HCT116 (cell line): ENCODE measurements at regions not wholly inside any gene's neighbourhood (a gene's known extent, or its start where the extent isn't known, plus 50 kb on each side); places are given as distances from the start of the nearest gene placed in this dataset.

Experiments used
- CEBPB ChIP-seq: IDR thresholded peaks from 2 replicates; pipeline ENCODE4 v1.6.1; 2012; ENCODE audit warnings: low read depth
- EZH2 ChIP-seq: fragments of 200-600 bp; sonication (generic); IDR thresholded peaks from 2 replicates; pipeline ENCODE4 v1.6.1; 2017; ENCODE audit warnings: antibody characterized with exemption, mixed run types
- EZH2phosphoT487 ChIP-seq: fragments of 200-600 bp; IDR thresholded peaks from 2 replicates; pipeline ENCODE4 v1.6.1; 2018; ENCODE audit warnings: antibody characterized with exemption, borderline replicate concordance
- JUND ChIP-seq: IDR thresholded peaks from 2 replicates; pipeline ENCODE4 v1.6.1; 2012
- POLR2A ChIP-seq: IDR thresholded peaks from 2 replicates; pipeline ENCODE4 v1.7.0; 2011; ENCODE audit warnings: borderline replicate concordance; ENCODE audit not compliant: insufficient read depth, insufficient read length; ENCODE audit errors: extremely low read depth
- POLR2AphosphoS5 ChIP-seq: IDR thresholded peaks from 2 replicates; pipeline ENCODE4 v1.6.1; 2011; ENCODE audit warnings: mild to moderate bottlenecking, low read depth, low read length, moderate library complexity
- SRF ChIP-seq: IDR thresholded peaks from 2 replicates; pipeline ENCODE4 v1.6.1; 2012; ENCODE audit warnings: low read depth
- TCF7L2 ChIP-seq: IDR thresholded peaks from 2 replicates; pipeline ENCODE4 v1.7.0; 2011; ENCODE audit warnings: borderline replicate concordance, inconsistent platforms; ENCODE audit not compliant: insufficient read depth, insufficient read length; ENCODE audit errors: extremely low read depth
- YY1 ChIP-seq: IDR thresholded peaks from 2 replicates; pipeline ENCODE4 v1.6.1; 2011; ENCODE audit warnings: low read length, low read depth, moderate library complexity, mild to moderate bottlenecking; ENCODE audit not compliant: insufficient replicate concordance; ENCODE audit errors: extremely low read depth
- ZNF274 ChIP-seq: fragments of 200-500 bp; sonication (Bioruptor generic); IDR thresholded peaks from 2 replicates; pipeline ENCODE4 v1.6.1; 2014; ENCODE audit warnings: mild to moderate bottlenecking, low read depth, low read length, inconsistent platforms
- TF ChIP-seq, protein P1 (sequence below): IDR thresholded peaks from 2 replicates; pipeline ENCODE4 v1.6.1; 2011; ENCODE audit warnings: mild to moderate bottlenecking, low read length, moderate library complexity; ENCODE audit not compliant: insufficient replicate concordance; ENCODE audit errors: extremely low read depth
- TF ChIP-seq, protein P2 (sequence below), 3 experiments: fragments of 200-600 bp in 1 of 3; sonication (generic) in 1 of 3; IDR thresholded peaks in 2 of 3; conservative IDR thresholded peaks in 1 of 3; 2 replicates each; pipeline ENCODE4 v1.5.1; 2012 to 2017; ENCODE audit warnings: low read depth in 2 of 3, low read length in 2 of 3, antibody characterized with exemption in 1 of 3, borderline replicate concordance in 1 of 3, control low read depth in 1 of 3, mild to moderate bottlenecking in 1 of 3, mixed read lengths in 1 of 3, mixed run types in 1 of 3, moderate library complexity in 1 of 3; ENCODE audit not compliant: insufficient read depth in 1 of 3
- TF ChIP-seq, protein P3 (sequence below): IDR thresholded peaks from 2 replicates; pipeline ENCODE4 v1.6.1; 2012; ENCODE audit warnings: low read depth
- TF ChIP-seq, protein P4 (sequence below): IDR thresholded peaks from 2 replicates; pipeline ENCODE4 v1.6.1; 2012

DNA sequence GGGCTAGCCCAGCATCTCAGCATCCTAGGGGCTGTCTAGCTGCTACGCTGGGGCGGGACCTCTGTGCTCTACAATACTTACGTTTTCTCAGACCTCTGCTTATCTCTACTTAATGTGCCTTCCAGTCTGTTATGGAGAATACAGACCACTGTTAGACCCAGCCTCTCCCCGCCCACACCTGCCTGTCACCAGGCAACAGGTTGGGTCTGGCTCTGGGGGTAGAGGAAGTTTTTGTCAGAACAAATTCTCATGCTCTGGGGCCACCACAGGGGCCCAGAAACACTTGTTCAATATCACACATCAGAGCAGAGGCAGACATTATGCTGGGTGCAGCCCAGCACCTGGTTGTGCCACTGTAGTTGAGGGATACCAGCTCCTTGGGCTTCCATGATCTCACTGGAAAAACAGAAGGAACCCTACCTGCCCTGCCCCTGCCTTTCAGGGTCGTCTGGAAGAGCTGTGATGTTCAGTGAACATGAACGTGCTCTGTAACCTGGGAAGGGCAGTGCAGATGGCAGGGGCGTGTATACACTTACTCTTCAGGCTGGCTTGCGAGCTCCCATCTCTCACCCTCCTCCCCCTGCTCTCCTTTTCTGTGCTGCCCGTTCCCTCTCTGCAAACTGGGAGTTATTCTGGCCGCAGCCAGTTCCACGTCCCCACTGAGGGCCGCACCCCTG is 135.2 kb upstream of the PODXL start:
- TF ChIP-seq, protein P1, sequence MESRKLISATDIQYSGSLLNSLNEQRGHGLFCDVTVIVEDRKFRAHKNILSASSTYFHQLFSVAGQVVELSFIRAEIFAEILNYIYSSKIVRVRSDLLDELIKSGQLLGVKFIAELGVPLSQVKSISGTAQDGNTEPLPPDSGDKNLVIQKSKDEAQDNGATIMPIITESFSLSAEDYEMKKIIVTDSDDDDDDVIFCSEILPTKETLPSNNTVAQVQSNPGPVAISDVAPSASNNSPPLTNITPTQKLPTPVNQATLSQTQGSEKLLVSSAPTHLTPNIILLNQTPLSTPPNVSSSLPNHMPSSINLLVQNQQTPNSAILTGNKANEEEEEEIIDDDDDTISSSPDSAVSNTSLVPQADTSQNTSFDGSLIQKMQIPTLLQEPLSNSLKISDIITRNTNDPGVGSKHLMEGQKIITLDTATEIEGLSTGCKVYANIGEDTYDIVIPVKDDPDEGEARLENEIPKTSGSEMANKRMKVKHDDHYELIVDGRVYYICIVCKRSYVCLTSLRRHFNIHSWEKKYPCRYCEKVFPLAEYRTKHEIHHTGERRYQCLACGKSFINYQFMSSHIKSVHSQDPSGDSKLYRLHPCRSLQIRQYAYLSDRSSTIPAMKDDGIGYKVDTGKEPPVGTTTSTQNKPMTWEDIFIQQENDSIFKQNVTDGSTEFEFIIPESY: no peak
- TF ChIP-seq POLR2A (no peak), EZH2 (no peak), TCF7L2 (no peak), POLR2AphosphoS5 (no peak), CEBPB (no peak), EZH2phosphoT487 (no peak), JUND (no peak), ZNF274 (no peak), SRF (no peak), YY1 (no peak)
- TF ChIP-seq, protein P2, sequence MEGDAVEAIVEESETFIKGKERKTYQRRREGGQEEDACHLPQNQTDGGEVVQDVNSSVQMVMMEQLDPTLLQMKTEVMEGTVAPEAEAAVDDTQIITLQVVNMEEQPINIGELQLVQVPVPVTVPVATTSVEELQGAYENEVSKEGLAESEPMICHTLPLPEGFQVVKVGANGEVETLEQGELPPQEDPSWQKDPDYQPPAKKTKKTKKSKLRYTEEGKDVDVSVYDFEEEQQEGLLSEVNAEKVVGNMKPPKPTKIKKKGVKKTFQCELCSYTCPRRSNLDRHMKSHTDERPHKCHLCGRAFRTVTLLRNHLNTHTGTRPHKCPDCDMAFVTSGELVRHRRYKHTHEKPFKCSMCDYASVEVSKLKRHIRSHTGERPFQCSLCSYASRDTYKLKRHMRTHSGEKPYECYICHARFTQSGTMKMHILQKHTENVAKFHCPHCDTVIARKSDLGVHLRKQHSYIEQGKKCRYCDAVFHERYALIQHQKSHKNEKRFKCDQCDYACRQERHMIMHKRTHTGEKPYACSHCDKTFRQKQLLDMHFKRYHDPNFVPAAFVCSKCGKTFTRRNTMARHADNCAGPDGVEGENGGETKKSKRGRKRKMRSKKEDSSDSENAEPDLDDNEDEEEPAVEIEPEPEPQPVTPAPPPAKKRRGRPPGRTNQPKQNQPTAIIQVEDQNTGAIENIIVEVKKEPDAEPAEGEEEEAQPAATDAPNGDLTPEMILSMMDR (IDR thresholded peaks at IDR 0.05 in 2 of 3, conservative IDR thresholded peaks at IDR 0.05 in 1 of 3; ENCODE audit: borderline replicate concordance in 1 of 3, insufficient read depth in 1 of 3, low read depth in 2 of 3, low read length in 2 of 3): no peak
- TF ChIP-seq, protein P3, sequence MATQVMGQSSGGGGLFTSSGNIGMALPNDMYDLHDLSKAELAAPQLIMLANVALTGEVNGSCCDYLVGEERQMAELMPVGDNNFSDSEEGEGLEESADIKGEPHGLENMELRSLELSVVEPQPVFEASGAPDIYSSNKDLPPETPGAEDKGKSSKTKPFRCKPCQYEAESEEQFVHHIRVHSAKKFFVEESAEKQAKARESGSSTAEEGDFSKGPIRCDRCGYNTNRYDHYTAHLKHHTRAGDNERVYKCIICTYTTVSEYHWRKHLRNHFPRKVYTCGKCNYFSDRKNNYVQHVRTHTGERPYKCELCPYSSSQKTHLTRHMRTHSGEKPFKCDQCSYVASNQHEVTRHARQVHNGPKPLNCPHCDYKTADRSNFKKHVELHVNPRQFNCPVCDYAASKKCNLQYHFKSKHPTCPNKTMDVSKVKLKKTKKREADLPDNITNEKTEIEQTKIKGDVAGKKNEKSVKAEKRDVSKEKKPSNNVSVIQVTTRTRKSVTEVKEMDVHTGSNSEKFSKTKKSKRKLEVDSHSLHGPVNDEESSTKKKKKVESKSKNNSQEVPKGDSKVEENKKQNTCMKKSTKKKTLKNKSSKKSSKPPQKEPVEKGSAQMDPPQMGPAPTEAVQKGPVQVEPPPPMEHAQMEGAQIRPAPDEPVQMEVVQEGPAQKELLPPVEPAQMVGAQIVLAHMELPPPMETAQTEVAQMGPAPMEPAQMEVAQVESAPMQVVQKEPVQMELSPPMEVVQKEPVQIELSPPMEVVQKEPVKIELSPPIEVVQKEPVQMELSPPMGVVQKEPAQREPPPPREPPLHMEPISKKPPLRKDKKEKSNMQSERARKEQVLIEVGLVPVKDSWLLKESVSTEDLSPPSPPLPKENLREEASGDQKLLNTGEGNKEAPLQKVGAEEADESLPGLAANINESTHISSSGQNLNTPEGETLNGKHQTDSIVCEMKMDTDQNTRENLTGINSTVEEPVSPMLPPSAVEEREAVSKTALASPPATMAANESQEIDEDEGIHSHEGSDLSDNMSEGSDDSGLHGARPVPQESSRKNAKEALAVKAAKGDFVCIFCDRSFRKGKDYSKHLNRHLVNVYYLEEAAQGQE: no peak
- TF ChIP-seq, protein P4, sequence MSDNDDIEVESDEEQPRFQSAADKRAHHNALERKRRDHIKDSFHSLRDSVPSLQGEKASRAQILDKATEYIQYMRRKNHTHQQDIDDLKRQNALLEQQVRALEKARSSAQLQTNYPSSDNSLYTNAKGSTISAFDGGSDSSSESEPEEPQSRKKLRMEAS: no peak
